ENCODE measurements at regions not wholly inside any gene's neighbourhood (a gene's known extent, or its start where the extent isn't known, plus 50 kb on each side); places are given as distances from the start of the nearest gene placed in this dataset.

- TF ChIP-seq, protein P1, sequence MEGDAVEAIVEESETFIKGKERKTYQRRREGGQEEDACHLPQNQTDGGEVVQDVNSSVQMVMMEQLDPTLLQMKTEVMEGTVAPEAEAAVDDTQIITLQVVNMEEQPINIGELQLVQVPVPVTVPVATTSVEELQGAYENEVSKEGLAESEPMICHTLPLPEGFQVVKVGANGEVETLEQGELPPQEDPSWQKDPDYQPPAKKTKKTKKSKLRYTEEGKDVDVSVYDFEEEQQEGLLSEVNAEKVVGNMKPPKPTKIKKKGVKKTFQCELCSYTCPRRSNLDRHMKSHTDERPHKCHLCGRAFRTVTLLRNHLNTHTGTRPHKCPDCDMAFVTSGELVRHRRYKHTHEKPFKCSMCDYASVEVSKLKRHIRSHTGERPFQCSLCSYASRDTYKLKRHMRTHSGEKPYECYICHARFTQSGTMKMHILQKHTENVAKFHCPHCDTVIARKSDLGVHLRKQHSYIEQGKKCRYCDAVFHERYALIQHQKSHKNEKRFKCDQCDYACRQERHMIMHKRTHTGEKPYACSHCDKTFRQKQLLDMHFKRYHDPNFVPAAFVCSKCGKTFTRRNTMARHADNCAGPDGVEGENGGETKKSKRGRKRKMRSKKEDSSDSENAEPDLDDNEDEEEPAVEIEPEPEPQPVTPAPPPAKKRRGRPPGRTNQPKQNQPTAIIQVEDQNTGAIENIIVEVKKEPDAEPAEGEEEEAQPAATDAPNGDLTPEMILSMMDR (IDR thresholded peaks at IDR 0.05; ENCODE audit: insufficient read depth, low read length, poor library complexity, severe bottlenecking): no peak
- no peak overlapping the region for H3K4me3 ChIP-seq (ENCODE audit: low read depth, low read length)
- DNase-seq (ENCODE audit: low read depth): no peak
- peaks cover 2% of the 10 kb centered on the region for H3K36me3 ChIP-seq (ENCODE audit: control insufficient read depth, insufficient read depth, low read length)
- H3K27me3 ChIP-seq (ENCODE audit: control insufficient read depth, insufficient read depth, low read length): no peaks in the 10 kb centered on the region
These were observed 304.8 kb downstream of the CDCA7 start for GRCh38 chr2:173659509-173659908.

- H3K27me3 ChIP-seq (ENCODE audit: control insufficient read depth, insufficient read depth, low read length): no peaks in the 10 kb centered on the region
- TF ChIP-seq, protein P1 (IDR thresholded peaks at IDR 0.05; ENCODE audit: insufficient read depth, low read length, poor library complexity, severe bottlenecking): no peak
- no peak overlapping the region for H3K4me3 ChIP-seq (ENCODE audit: low read depth, low read length)
- peaks cover 2% of the 10 kb centered on the region for H3K36me3 ChIP-seq (ENCODE audit: control insufficient read depth, insufficient read depth, low read length)
- no peak for DNase-seq (ENCODE audit: low read depth)
These were observed 303.6 kb downstream of the SP3 start for GRCh38 chr2:173661586-173661985.

DNA sequence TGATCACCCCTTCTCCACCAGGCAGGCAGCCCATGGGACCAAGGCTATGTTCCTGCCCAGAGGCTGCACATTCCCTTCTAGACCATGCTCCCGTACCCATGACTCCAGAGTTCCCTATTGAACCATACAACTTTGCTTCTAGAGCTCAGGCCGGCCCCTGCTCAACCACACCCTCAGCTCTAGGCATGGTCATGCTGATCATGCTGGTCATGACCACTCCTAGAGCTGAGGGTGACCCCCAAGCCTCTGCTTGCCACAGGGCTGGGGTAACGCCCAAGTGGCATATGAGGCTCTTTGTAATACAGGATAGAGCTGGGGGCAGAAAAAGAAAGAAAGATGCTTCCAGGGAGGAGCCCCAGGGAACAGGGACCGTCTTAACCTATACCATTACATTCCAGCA, 301.8 kb downstream of the SP3 start:
- TF ChIP-seq, protein P1 (IDR thresholded peaks at IDR 0.05; ENCODE audit: insufficient read depth, low read length, poor library complexity, severe bottlenecking): no peak
- Histone ChIP-seq H3K36me3 (ENCODE audit: control insufficient read depth, insufficient read depth, low read length) (no peaks in the 10 kb centered on the region), H3K4me3 (ENCODE audit: low read depth, low read length) (no peak overlapping the region), H3K27me3 (ENCODE audit: control insufficient read depth, insufficient read depth, low read length) (no peaks in the 10 kb centered on the region)
- DNase-seq (ENCODE audit: low read depth): no peak

DNA sequence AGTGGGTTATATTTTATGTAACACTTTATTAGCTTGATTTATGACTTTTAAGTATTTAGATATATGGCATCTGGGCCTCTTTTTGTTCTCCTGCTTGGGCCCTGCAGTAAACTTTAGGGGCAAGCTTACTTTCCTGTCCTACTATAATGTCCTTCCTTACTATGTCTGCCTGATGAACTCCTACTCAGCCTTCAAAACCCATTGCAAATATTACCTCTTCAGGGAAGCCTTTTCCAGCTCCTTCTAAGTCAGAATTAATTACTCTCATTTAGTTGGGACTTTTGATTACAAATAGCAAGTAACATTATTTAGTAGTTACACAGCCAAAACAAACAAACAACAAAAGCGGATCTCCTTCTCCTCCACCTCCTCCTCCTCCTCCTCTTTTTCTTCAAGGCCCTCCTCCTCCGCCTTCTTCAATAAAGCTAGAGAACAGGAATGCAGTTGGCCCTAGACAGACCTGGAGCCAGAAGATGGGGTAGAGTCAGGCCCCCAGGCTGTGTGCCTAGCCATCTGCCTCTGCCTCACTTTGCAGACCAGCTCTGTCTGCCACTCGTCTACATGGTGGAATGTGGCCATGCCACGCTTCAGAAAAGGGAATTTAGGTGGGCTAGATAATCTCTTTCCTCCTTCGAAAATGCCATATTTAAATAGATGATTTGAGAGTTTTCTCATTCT, 301.2 kb downstream of the SP3 start:
- no peak overlapping the region for H3K4me3 ChIP-seq (ENCODE audit: low read depth, low read length)
- TF ChIP-seq, protein P1 (IDR thresholded peaks at IDR 0.05; ENCODE audit: insufficient read depth, low read length, poor library complexity, severe bottlenecking): no peak
- H3K36me3 ChIP-seq (ENCODE audit: control insufficient read depth, insufficient read depth, low read length): no peaks in the 10 kb centered on the region
- no peaks in the 10 kb centered on the region for H3K27me3 ChIP-seq (ENCODE audit: control insufficient read depth, insufficient read depth, low read length)
- no peak for DNase-seq (ENCODE audit: low read depth)

- no peak for DNase-seq (ENCODE audit: low read depth)
- Histone ChIP-seq H3K27me3 (ENCODE audit: control insufficient read depth, insufficient read depth, low read length) (no peaks in the 10 kb centered on the region), H3K4me3 (ENCODE audit: low read depth, low read length) (no peak overlapping the region), H3K36me3 (ENCODE audit: control insufficient read depth, insufficient read depth, low read length) (no peaks in the 10 kb centered on the region)
- TF ChIP-seq, protein P1 (IDR thresholded peaks at IDR 0.05; ENCODE audit: insufficient read depth, low read length, poor library complexity, severe bottlenecking): no peak
These were observed 300.7 kb downstream of the SP3 start for GRCh38 chr2:173664513-173664910.
